PC-9 (cell line): ENCODE measurements at regions not wholly inside any gene's neighbourhood (a gene's known extent, or its start where the extent isn't known, plus 50 kb on each side); places are given as distances from the start of the nearest gene placed in this dataset.

Source experiments
- CTCF ChIP-seq: fragments of 200-600 bp; sonication (generic); conservative IDR thresholded peaks from 2 replicates; pipeline ENCODE4 v1.6.1; 2017; ENCODE audit warnings: mixed run types, antibody characterized with exemption, mild to moderate bottlenecking, moderate library complexity
- EZH2 ChIP-seq: fragments of 200-600 bp; sonication (generic); IDR thresholded peaks from 2 replicates; pipeline ENCODE4 v1.8.0; 2017; ENCODE audit warnings: antibody characterized with exemption, low read depth

- TF ChIP-seq CTCF (no peak), EZH2 (no peak)
Measured at GRCh38 chr1:217332431-217333065, 298.3 kb downstream of the GPATCH2 start.
